CD4-positive, alpha-beta T cell (primary cell): ENCODE measurements at regions not wholly inside any gene's neighbourhood (a gene's known extent, or its start where the extent isn't known, plus 50 kb on each side); places are given as distances from the start of the nearest gene placed in this dataset.
A peak's percentile ranks its signal among the peaks of the same experiment; 100 is the strongest.

Source experiments
- ATAC-seq: fragments of 200-7000 bp; cut with Tn5 transposase; one replicate; pipeline ENCODE4 v1.10.0; 2022; ENCODE audit warnings: mild to moderate bottlenecking; ENCODE audit not compliant: poor library complexity
- CTCF ChIA-PET: fragments of 350-600 bp; sonication (Branson Sonifier 250); formaldehyde crosslinking; loops from one replicate; lab custom pipeline; 2021; ENCODE audit warnings: antibody characterized with exemption, inconsistent platforms; lab: Charles Lee
- POLR2A ChIA-PET: fragments of 350-600 bp; sonication (Branson Sonifier 250); formaldehyde crosslinking; loops from one replicate; lab custom pipeline; 2021; ENCODE audit warnings: antibody characterized with exemption, inconsistent platforms; lab: Charles Lee
- DNase-seq, 14 experiments: peaks; one replicate each; pipeline ENCODE4 v3.0.0-alpha.2; 2013 to 2020; ENCODE audit warnings: mixed read lengths in 2 of 14
- H3K27ac ChIP-seq, 2 donors: one replicate each; pipeline versions ENCODE4 v1.5.1 to v1.7.0; 2013; ENCODE audit warnings: low read length in 2 of 2, low read depth in 1 of 2, mild to moderate bottlenecking in 1 of 2
- H3K27me3 ChIP-seq, 2 experiments: 1 replicate in 1 of 2; 2 replicates in 1 of 2; pipeline versions ENCODE4 v1.6.1 to v1.7.0; 2013; ENCODE audit warnings: low read length in 2 of 2, control low read depth in 1 of 2, mild to moderate bottlenecking in 1 of 2, moderate library complexity in 1 of 2; ENCODE audit not compliant: insufficient read depth in 2 of 2, control insufficient read depth in 1 of 2
- H3K36me3 ChIP-seq: one replicate; pipeline ENCODE4 v1.6.1; 2013; ENCODE audit warnings: low read length, control low read depth; ENCODE audit not compliant: insufficient read depth
- H3K4me1 ChIP-seq: one replicate; pipeline ENCODE4 v1.6.1; 2013; ENCODE audit warnings: low read length, control low read depth; ENCODE audit not compliant: insufficient read depth
- H3K4me3 ChIP-seq: one replicate; pipeline ENCODE4 v1.5.1; 2013; ENCODE audit warnings: mild to moderate bottlenecking, low read length, moderate library complexity
- H3K9me3 ChIP-seq, 2 experiments: 1 replicate in 1 of 2; 2 replicates in 1 of 2; pipeline versions ENCODE4 v1.6.1 to v1.7.0; 2013; ENCODE audit warnings: low read length in 2 of 2, mild to moderate bottlenecking in 2 of 2, control low read depth in 1 of 2, moderate library complexity in 1 of 2; ENCODE audit not compliant: control insufficient read depth in 1 of 2, insufficient read depth in 1 of 2
- H3K27ac Mint-ChIP-seq: one replicate; pipeline ENCODE4 v1.8.0; 2020; ENCODE audit warnings: mixed read lengths
- H3K27me3 Mint-ChIP-seq: one replicate; pipeline ENCODE4 v1.8.0; 2021; ENCODE audit warnings: mixed read lengths
- H3K36me3 Mint-ChIP-seq: one replicate; pipeline ENCODE4 v1.8.0; 2021; ENCODE audit warnings: low read depth, mixed read lengths
- H3K4me1 Mint-ChIP-seq: one replicate; pipeline ENCODE4 v1.8.0; 2021; ENCODE audit warnings: low read depth, mixed read lengths
- H3K4me3 Mint-ChIP-seq: one replicate; pipeline ENCODE4 v1.8.0; 2020; ENCODE audit warnings: mild to moderate bottlenecking, mixed read lengths
- H3K9me3 Mint-ChIP-seq: one replicate; pipeline ENCODE4 v1.8.0; 2020; ENCODE audit warnings: mixed read lengths
- CTCF ChIP-seq: fragments of 200-600 bp; IDR thresholded peaks from one replicate; pipeline ENCODE4 v1.8.0; 2022; ENCODE audit warnings: antibody characterized with exemption, mild to moderate bottlenecking
- intact Hi-C, 2 experiments: fragments of 100-400 bp; cut with DNase I in 1 of 2; cut with micrococcal nuclease in 1 of 2; formaldehyde crosslinking; loops; one replicate each; pipeline versions ENCODE4 v1.15.1 to v1.9.0; 2023 to 2025; cut with DNase I, micrococcal nuclease

- Histone ChIP-seq H3K27ac (no peak overlapping the region), H3K4me1 (no peaks in the 10 kb centered on the region), H3K9me3 (peaks cover 4 to 94% of the 10 kb centered on the region in 2 experiments), H3K4me3 (no peak overlapping the region), H3K27me3 (no peaks in the 10 kb centered on the region), H3K36me3 (no peaks in the 10 kb centered on the region)
- POLR2A ChIA-PET: no interaction called here
- Mint-ChIP-seq H3K4me1 (no peaks in the 10 kb centered on the region), H3K4me3 (no peak overlapping the region), H3K27me3 (no peaks in the 10 kb centered on the region), H3K27ac (no peak overlapping the region), H3K9me3 (no peaks in the 10 kb centered on the region), H3K36me3 (no peaks in the 10 kb centered on the region)
- ATAC-seq: no peak
- DNase-seq: peak in 2 of 14 experiments; percentile 2 to 21
- no peak for TF ChIP-seq CTCF
- intact Hi-C loops: loop anchor here in 1 of 2 experiments (5.0 kb wide), 1 partner anchor 501 kb away; no protein-coding TSS in a partner anchor
- CTCF ChIA-PET: no interaction called here
These were observed 190.1 kb downstream of the UBE3A start for GRCh38 chr15:25248583-25249235.

GRCh38 chr15:25249236-25250010 lies 189.4 kb downstream of the UBE3A start:
- CTCF ChIA-PET: no interaction called here
- ATAC-seq (no peak), DNase-seq (peak in 2 of 14 experiments; percentile 2 to 10)
- H3K36me3 Mint-ChIP-seq: no peaks in the 10 kb centered on the region
- no peak for TF ChIP-seq CTCF
- peaks cover 2% of the 10 kb centered on the region for H3K9me3 Mint-ChIP-seq
- POLR2A ChIA-PET: no interaction called here
- peaks cover 6 to 88% of the 10 kb centered on the region in 2 experiments for H3K9me3 ChIP-seq
- H3K4me1 Mint-ChIP-seq: no peaks in the 10 kb centered on the region
- H3K27ac Mint-ChIP-seq: no peak overlapping the region
- no peak overlapping the region for H3K4me3 ChIP-seq
- H3K4me1 ChIP-seq: no peaks in the 10 kb centered on the region
- no peak overlapping the region for H3K27ac ChIP-seq
- H3K4me3 Mint-ChIP-seq: no peak overlapping the region
- intact Hi-C loops: loop anchor here in 1 of 2 experiments (5.0 to 10.0 kb wide), 2 partner anchors 55 to 502 kb away; no protein-coding TSS in a partner anchor
- H3K27me3 Mint-ChIP-seq: no peaks in the 10 kb centered on the region
- no peaks in the 10 kb centered on the region for H3K27me3 ChIP-seq
- no peaks in the 10 kb centered on the region for H3K36me3 ChIP-seq

GRCh38 chr15:25250011-25250596 lies 188.7 kb downstream of the UBE3A start:
- Mint-ChIP-seq H3K27me3 (no peaks in the 10 kb centered on the region), H3K36me3 (no peaks in the 10 kb centered on the region), H3K4me1 (no peaks in the 10 kb centered on the region), H3K27ac (no peak overlapping the region), H3K9me3 (peaks cover 6% of the 10 kb centered on the region), H3K4me3 (no peak overlapping the region)
- Histone ChIP-seq H3K9me3 (peaks cover 12 to 81% of the 10 kb centered on the region in 2 experiments), H3K27me3 (no peaks in the 10 kb centered on the region), H3K36me3 (no peaks in the 10 kb centered on the region), H3K4me3 (no peak overlapping the region), H3K4me1 (no peaks in the 10 kb centered on the region), H3K27ac (no peak overlapping the region)
- CTCF ChIA-PET: no interaction called here
- peak in 3 of 14 experiments; percentile 2 to 15 (median 3) for DNase-seq
- POLR2A ChIA-PET: no interaction called here
- TF ChIP-seq CTCF: no peak
- intact Hi-C loops: loop anchor here in 1 of 2 experiments (10.0 kb wide), 1 partner anchor 55 kb away; no protein-coding TSS in a partner anchor
- no peak for ATAC-seq
